B cell (primary cell): ENCODE measurements at regions not wholly inside any gene's neighbourhood (a gene's known extent, or its start where the extent isn't known, plus 50 kb on each side); places are given as distances from the start of the nearest gene placed in this dataset.

ENCODE experiments used
- ATAC-seq: fragments of 200-7000 bp; cut with Tn5 transposase; one replicate; pipeline ENCODE4 v1.10.0; 2021; ENCODE audit warnings: low read depth, mild to moderate bottlenecking, moderate number of reproducible peaks, moderate library complexity
- CTCF ChIA-PET: fragments of 350-600 bp; sonication (Branson Sonifier 250); formaldehyde crosslinking; loops from one replicate; lab custom pipeline; 2021; ENCODE audit warnings: antibody characterized with exemption, inconsistent platforms; lab: Charles Lee
- POLR2A ChIA-PET: fragments of 350-600 bp; sonication (Branson Sonifier 250); formaldehyde crosslinking; loops from one replicate; lab custom pipeline; 2021; ENCODE audit warnings: antibody characterized with exemption; lab: Charles Lee
- DNase-seq: peaks from one replicate; pipeline ENCODE4 v3.0.0; 2013
- H2AFZ ChIP-seq: 2 replicates; pipeline ENCODE4 v1.6.1; 2012; ENCODE audit warnings: mild to moderate bottlenecking, low read depth, low read length; ENCODE audit not compliant: insufficient read depth, poor library complexity, severe bottlenecking
- H3K27ac ChIP-seq, 2 donors: 1 replicate in 1 of 2; 2 replicates in 1 of 2; pipeline ENCODE4 v1.5.1; 2012 to 2013; ENCODE audit warnings: low read length in 2 of 2, mild to moderate bottlenecking in 2 of 2, moderate library complexity in 1 of 2
- H3K27me3 ChIP-seq, 4 experiments: fragments of 200-600 bp in 1 of 4; sonication (generic) in 1 of 4; replicated peaks in 1 of 4; 1 replicate in 2 of 4; 2 replicates in 2 of 4; pipeline versions ENCODE4 v1.6.1 to v1.7.0; 2013 to 2016; ENCODE audit warnings: low read length in 3 of 4, mild to moderate bottlenecking in 2 of 4, mixed read lengths in 1 of 4, moderate library complexity in 1 of 4; ENCODE audit not compliant: insufficient read depth in 4 of 4, control insufficient read depth in 3 of 4; ENCODE audit errors: control extremely low read depth in 1 of 4
- H3K36me3 ChIP-seq, 2 experiments: replicated peaks in 1 of 2; 1 replicate in 1 of 2; 2 replicates in 1 of 2; pipeline versions ENCODE4 v1.6.1 to v1.7.1; 2013; ENCODE audit warnings: low read length in 1 of 2; ENCODE audit not compliant: insufficient read depth in 2 of 2, control insufficient read depth in 1 of 2; ENCODE audit errors: control extremely low read depth in 1 of 2, extremely low read depth in 1 of 2
- H3K4me1 ChIP-seq, 2 donors: fragments of 200-600 bp in 1 of 2; sonication (generic) in 1 of 2; 1 replicate in 1 of 2; 2 replicates in 1 of 2; pipeline versions ENCODE4 v1.5.1 to v1.6.1; 2013 to 2017; ENCODE audit warnings: low read length in 2 of 2; ENCODE audit not compliant: control insufficient read depth in 2 of 2, insufficient read depth in 2 of 2
- H3K4me2 ChIP-seq: replicated peaks from 2 replicates; pipeline ENCODE3; 2012; ENCODE audit warnings: mild to moderate bottlenecking, low read depth, low read length; ENCODE audit not compliant: poor library complexity, severe bottlenecking
- H3K4me3 ChIP-seq, 5 experiments: fragments of 200-600 bp in 1 of 5; sonication (generic) in 1 of 5; 1 replicate in 3 of 5; 2 replicates in 2 of 5; pipeline versions ENCODE4 v1.5.1 to v1.7.0; 2011 to 2016; ENCODE audit warnings: low read length in 4 of 5, mild to moderate bottlenecking in 4 of 5, low read depth in 2 of 5, control low read depth in 1 of 5, moderate library complexity in 1 of 5; ENCODE audit not compliant: insufficient read depth in 1 of 5; ENCODE audit errors: control extremely low read depth in 1 of 5, extremely low read depth in 1 of 5
- H3K79me2 ChIP-seq: fragments of 200-600 bp; sonication (generic); one replicate; pipeline ENCODE4 v1.6.0; 2016; ENCODE audit warnings: low read length; ENCODE audit not compliant: control insufficient read depth, insufficient read depth
- H3K9ac ChIP-seq: fragments of 200-600 bp; sonication (generic); 2 replicates; pipeline ENCODE4 v1.6.1; 2017; ENCODE audit warnings: mild to moderate bottlenecking, low read length, moderate library complexity
- H3K9me3 ChIP-seq, 3 donors: one replicate each; pipeline versions ENCODE4 v1.6.1 to v1.7.1; 2013; ENCODE audit warnings: low read length in 2 of 3; ENCODE audit not compliant: control insufficient read depth in 2 of 3, insufficient read depth in 1 of 3; ENCODE audit errors: control extremely low read depth in 1 of 3
- H4K20me1 ChIP-seq: 2 replicates; pipeline ENCODE4 v1.6.0; 2012; ENCODE audit warnings: mild to moderate bottlenecking, low read length; ENCODE audit not compliant: insufficient read depth, control insufficient read depth, poor library complexity, severe bottlenecking
- H3K27ac Mint-ChIP-seq: one replicate; pipeline ENCODE4 v1.8.0; 2021; ENCODE audit warnings: mixed read lengths
- H3K27me3 Mint-ChIP-seq: one replicate; pipeline ENCODE4 v1.8.0; 2021; ENCODE audit warnings: mixed read lengths
- H3K4me1 Mint-ChIP-seq: one replicate; pipeline ENCODE4 v1.8.0; 2021; ENCODE audit warnings: mixed read lengths
- H3K4me3 Mint-ChIP-seq: one replicate; pipeline ENCODE4 v1.8.0; 2021; ENCODE audit warnings: mixed read lengths
- H3K9me3 Mint-ChIP-seq: one replicate; pipeline ENCODE4 v1.8.0; 2022; ENCODE audit warnings: mixed read lengths; ENCODE audit not compliant: insufficient read depth
- EZH2 ChIP-seq: IDR thresholded peaks from 2 replicates; pipeline ENCODE4 v1.6.1; 2012; ENCODE audit warnings: borderline replicate concordance, low read depth, mild to moderate bottlenecking, moderate library complexity, low read length; ENCODE audit not compliant: insufficient read depth, poor library complexity, severe bottlenecking
- WGBS: methylation state at CpG from one replicate; pipeline ENCODE4 v1.1.5; 2013; ENCODE audit warnings: missing lambda C conversion rate; ENCODE audit not compliant: insufficient coverage; 5-methylcytosine and 5-hydroxymethylcytosine counted together
- intact Hi-C: fragments of 100-400 bp; cut with micrococcal nuclease; formaldehyde crosslinking; loops from one replicate; pipeline ENCODE4 v1.10.0; 2022
- TF ChIP-seq, protein P1 (sequence below): fragments of 200-600 bp; IDR thresholded peaks from one replicate; pipeline ENCODE4 v1.8.0; 2022; ENCODE audit warnings: antibody characterized with exemption, mild to moderate bottlenecking

DNA sequence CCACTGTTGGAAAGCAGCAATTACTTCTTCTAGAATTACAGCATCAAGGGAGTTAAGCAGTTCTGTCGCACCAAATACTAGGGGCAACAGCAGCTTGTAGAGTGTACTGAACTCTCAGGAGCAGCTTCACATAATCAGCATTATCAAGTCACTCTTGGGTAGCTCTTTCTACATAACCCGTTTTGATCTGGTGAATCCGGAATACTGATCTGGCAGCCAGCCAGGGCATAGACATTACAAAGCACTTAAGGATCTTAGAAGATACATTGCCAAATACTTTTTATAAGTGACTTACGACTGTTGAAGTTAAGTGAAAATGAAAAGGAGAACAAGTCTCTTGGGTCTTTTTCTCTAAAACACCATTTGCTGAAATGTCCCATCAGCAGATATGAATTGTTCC is 73.2 kb upstream of the NETO1 start:
- Mint-ChIP-seq H3K4me3 (no peak overlapping the region), H3K27me3 (no peaks in the 10 kb centered on the region), H3K9me3 (no peaks in the 10 kb centered on the region), H3K4me1 (no peaks in the 10 kb centered on the region), H3K27ac (no peak overlapping the region)
- DNase-seq (no peak), ATAC-seq (no peak)
- no peaks in the 10 kb centered on the region for H3K27me3 ChIP-seq
- no peak overlapping the region for H3K27ac ChIP-seq
- H2AFZ ChIP-seq = no peak overlapping the region
- H3K4me3 ChIP-seq = no peak overlapping the region
- H3K9me3 ChIP-seq = peaks cover 0 to 2% (median 0%) of the 10 kb centered on the region in 3 donors
- no peaks in the 10 kb centered on the region for H3K36me3 ChIP-seq
- 92% methylated on average over 2 of the region's 4 CpGs for WGBS
- no peak overlapping the region for H3K4me2 ChIP-seq
- POLR2A ChIA-PET = no interaction called here
- H3K9ac ChIP-seq = no peak overlapping the region
- intact Hi-C loops = no loop called here
- TF ChIP-seq, protein P1, sequence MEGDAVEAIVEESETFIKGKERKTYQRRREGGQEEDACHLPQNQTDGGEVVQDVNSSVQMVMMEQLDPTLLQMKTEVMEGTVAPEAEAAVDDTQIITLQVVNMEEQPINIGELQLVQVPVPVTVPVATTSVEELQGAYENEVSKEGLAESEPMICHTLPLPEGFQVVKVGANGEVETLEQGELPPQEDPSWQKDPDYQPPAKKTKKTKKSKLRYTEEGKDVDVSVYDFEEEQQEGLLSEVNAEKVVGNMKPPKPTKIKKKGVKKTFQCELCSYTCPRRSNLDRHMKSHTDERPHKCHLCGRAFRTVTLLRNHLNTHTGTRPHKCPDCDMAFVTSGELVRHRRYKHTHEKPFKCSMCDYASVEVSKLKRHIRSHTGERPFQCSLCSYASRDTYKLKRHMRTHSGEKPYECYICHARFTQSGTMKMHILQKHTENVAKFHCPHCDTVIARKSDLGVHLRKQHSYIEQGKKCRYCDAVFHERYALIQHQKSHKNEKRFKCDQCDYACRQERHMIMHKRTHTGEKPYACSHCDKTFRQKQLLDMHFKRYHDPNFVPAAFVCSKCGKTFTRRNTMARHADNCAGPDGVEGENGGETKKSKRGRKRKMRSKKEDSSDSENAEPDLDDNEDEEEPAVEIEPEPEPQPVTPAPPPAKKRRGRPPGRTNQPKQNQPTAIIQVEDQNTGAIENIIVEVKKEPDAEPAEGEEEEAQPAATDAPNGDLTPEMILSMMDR = no peak
- no peak for TF ChIP-seq EZH2
- no peaks in the 10 kb centered on the region for H3K79me2 ChIP-seq
- no peaks in the 10 kb centered on the region for H4K20me1 ChIP-seq
- no peaks in the 10 kb centered on the region for H3K4me1 ChIP-seq
- CTCF ChIA-PET = no interaction called here

DNA sequence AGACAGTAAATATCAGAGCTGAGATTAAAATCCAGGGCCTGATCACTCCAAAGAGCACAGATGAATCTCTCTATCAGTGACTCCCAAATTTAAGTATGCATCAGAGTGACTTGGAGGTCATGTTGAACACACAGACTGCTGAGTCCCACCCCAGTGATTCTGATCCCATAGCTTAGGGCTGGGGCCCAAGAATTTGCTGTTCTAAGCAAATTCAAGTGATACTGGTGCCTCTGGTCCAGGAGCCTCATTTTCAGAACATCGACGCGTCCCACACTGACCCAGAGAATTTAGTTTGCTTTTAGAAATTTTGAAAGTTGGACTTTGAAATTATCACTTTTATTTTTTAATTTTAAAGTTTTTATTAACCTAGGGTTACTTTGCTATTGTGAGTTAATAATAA is 72.7 kb upstream of the NETO1 start:
- Mint-ChIP-seq H3K4me3 (no peak overlapping the region), H3K9me3 (no peaks in the 10 kb centered on the region), H3K27me3 (no peaks in the 10 kb centered on the region), H3K4me1 (no peaks in the 10 kb centered on the region), H3K27ac (no peak overlapping the region)
- H3K79me2 ChIP-seq = no peaks in the 10 kb centered on the region
- DNase-seq (no peak), ATAC-seq (no peak)
- H3K9ac ChIP-seq = no peak overlapping the region
- no peaks in the 10 kb centered on the region for H4K20me1 ChIP-seq
- H3K36me3 ChIP-seq = no peaks in the 10 kb centered on the region
- ChIA-PET POLR2A (no interaction called here), CTCF (no interaction called here)
- H3K27me3 ChIP-seq = no peaks in the 10 kb centered on the region
- no peak overlapping the region for H2AFZ ChIP-seq
- no peak for TF ChIP-seq EZH2
- TF ChIP-seq, protein P1 = no peak
- H3K9me3 ChIP-seq = peaks cover 0 to 2% (median 0%) of the 10 kb centered on the region in 3 donors
- intact Hi-C loops = no loop called here
- H3K4me2 ChIP-seq = no peak overlapping the region
- WGBS = no CpG with 5 or more reads among the region's 3 CpGs
- no peaks in the 10 kb centered on the region for H3K4me1 ChIP-seq
- H3K27ac ChIP-seq = no peak overlapping the region
- no peak overlapping the region for H3K4me3 ChIP-seq
